MCF 10A (cell line): ENCODE measurements at regions not wholly inside any gene's neighbourhood (a gene's known extent, or its start where the extent isn't known, plus 50 kb on each side); places are given as distances from the start of the nearest gene placed in this dataset.
"Not testable (repeated sequence)": the region's sequence is repeated elsewhere in the genome, so short reads cannot be mapped to it uniquely, and the experiment has no call there.

ENCODE experiments used
- BruUV-seq: library from RNA; stranded (reverse); fragments of 400-500 nt; replicated peaks from 2 replicates; lab custom pipeline; 2021; lab: Mats Ljungman, UMichigan
- CTCF ChIA-PET: fragments of 300-600 bp; sonication (Branson Sonifier 250); formaldehyde crosslinking; extraction: SDS; loops from one replicate; lab custom pipeline; 2021; ENCODE audit warnings: antibody characterized with exemption, inconsistent platforms; lab: Yijun Ruan, JAX
- POLR2A ChIA-PET: fragments of 300-600, 350-650 bp; sonication (Branson Sonifier 250); formaldehyde crosslinking; extraction: SDS; loops from one replicate; lab custom pipeline; 2020; ENCODE audit warnings: antibody characterized with exemption, inconsistent platforms; lab: Yijun Ruan, JAX
- DNase-seq: peaks from one replicate; pipeline ENCODE4 v3.0.0-alpha.2; 2018; ENCODE audit not compliant: unreplicated experiment
- H3K27ac Mint-ChIP-seq: one replicate; pipeline ENCODE4 v1.8.0; 2022; ENCODE audit warnings: mild to moderate bottlenecking, low read depth, mixed read lengths; ENCODE audit not compliant: unreplicated experiment
- H3K27me3 Mint-ChIP-seq: one replicate; pipeline ENCODE4 v1.8.0; 2022; ENCODE audit warnings: mixed read lengths; ENCODE audit not compliant: insufficient read depth, unreplicated experiment
- H3K36me3 Mint-ChIP-seq: one replicate; pipeline ENCODE4 v1.8.0; 2022; ENCODE audit warnings: mild to moderate bottlenecking, moderate library complexity, mixed read lengths; ENCODE audit not compliant: insufficient read depth, unreplicated experiment
- H3K4me1 Mint-ChIP-seq: one replicate; pipeline ENCODE4 v1.8.0; 2022; ENCODE audit warnings: mixed read lengths; ENCODE audit not compliant: insufficient read depth, unreplicated experiment
- H3K4me3 Mint-ChIP-seq: one replicate; pipeline ENCODE4 v1.8.0; 2022; ENCODE audit warnings: mild to moderate bottlenecking, moderate library complexity, mixed read lengths; ENCODE audit not compliant: unreplicated experiment
- H3K9me3 Mint-ChIP-seq: one replicate; pipeline ENCODE4 v1.8.0; 2022; ENCODE audit warnings: mixed read lengths; ENCODE audit not compliant: unreplicated experiment
- intact Hi-C: fragments of 100-400 bp; cut with micrococcal nuclease; formaldehyde crosslinking; loops from 2 replicates; pipeline ENCODE4 v1.14.1; 2022
- TF ChIP-seq, protein P1 (sequence below): fragments of 200-600 bp; IDR thresholded peaks from one replicate; pipeline ENCODE4 v1.8.0; 2022; ENCODE audit warnings: antibody characterized with exemption, mild to moderate bottlenecking; ENCODE audit not compliant: unreplicated experiment

- H3K4me1 Mint-ChIP-seq, DNase-seq, intact Hi-C loops, H3K4me3 Mint-ChIP-seq, H3K27ac Mint-ChIP-seq, H3K36me3 Mint-ChIP-seq, H3K27me3 Mint-ChIP-seq, H3K9me3 Mint-ChIP-seq, BruUV-seq, CTCF ChIA-PET, POLR2A ChIA-PET: not testable (repeated sequence)
Observed at GRCh38 chr6:93833326-93833725, 414.0 kb upstream of the EPHA7 start.

DNA sequence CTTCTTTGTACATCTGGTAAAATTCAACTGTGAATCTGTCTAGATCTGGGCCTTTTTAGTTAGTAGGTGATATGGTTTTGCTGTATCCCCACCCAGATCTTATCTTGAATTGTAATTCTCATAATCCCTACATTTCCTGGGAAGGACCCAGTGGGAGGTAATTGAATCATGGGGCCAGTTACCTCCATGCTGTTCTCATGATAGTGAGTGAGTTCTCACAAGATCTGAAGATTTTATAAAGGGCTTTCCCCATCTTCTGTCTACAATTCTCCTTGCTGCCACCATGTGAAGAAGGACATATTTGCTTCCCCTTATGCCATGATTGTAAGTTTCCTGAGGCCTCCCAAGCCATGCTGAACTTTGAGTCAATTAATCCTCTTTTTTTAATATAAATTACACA is 410.4 kb upstream of the EPHA7 start:
- H3K4me3 Mint-ChIP-seq, DNase-seq, BruUV-seq, CTCF ChIA-PET, H3K27ac Mint-ChIP-seq, intact Hi-C loops, H3K9me3 Mint-ChIP-seq, POLR2A ChIA-PET, H3K36me3 Mint-ChIP-seq, H3K4me1 Mint-ChIP-seq: not testable (repeated sequence)
- H3K27me3 Mint-ChIP-seq: peaks cover 18% of the 10 kb centered on the region

- Mint-ChIP-seq H3K27ac (no peak overlapping the region), H3K4me1 (no peaks in the 10 kb centered on the region), H3K36me3 (no peaks in the 10 kb centered on the region), H3K4me3 (no peak overlapping the region), H3K9me3 (peaks cover 10% of the 10 kb centered on the region), H3K27me3 (peaks cover 18% of the 10 kb centered on the region)
- BruUV-seq: no TSS peak
- intact Hi-C loops: no loop called here
- DNase-seq: no peak
- TF ChIP-seq, protein P1, sequence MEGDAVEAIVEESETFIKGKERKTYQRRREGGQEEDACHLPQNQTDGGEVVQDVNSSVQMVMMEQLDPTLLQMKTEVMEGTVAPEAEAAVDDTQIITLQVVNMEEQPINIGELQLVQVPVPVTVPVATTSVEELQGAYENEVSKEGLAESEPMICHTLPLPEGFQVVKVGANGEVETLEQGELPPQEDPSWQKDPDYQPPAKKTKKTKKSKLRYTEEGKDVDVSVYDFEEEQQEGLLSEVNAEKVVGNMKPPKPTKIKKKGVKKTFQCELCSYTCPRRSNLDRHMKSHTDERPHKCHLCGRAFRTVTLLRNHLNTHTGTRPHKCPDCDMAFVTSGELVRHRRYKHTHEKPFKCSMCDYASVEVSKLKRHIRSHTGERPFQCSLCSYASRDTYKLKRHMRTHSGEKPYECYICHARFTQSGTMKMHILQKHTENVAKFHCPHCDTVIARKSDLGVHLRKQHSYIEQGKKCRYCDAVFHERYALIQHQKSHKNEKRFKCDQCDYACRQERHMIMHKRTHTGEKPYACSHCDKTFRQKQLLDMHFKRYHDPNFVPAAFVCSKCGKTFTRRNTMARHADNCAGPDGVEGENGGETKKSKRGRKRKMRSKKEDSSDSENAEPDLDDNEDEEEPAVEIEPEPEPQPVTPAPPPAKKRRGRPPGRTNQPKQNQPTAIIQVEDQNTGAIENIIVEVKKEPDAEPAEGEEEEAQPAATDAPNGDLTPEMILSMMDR: no peak
- CTCF ChIA-PET: interaction anchor here (1.3 kb wide), 1 partner anchor 1303 kb away, joined by 4 read pairs; no protein-coding TSS in a partner anchor
- POLR2A ChIA-PET: no interaction called here
Observed at GRCh38 chr6:93829009-93829408, 409.6 kb upstream of the EPHA7 start.

- ChIA-PET POLR2A (no interaction called here), CTCF (interaction anchor here (1.3 kb wide), 1 partner anchor 1304 kb away, joined by 4 read pairs; no protein-coding TSS in a partner anchor)
- intact Hi-C loops: no loop called here
- TF ChIP-seq, protein P1: no peak
- Mint-ChIP-seq H3K9me3 (peaks cover 10% of the 10 kb centered on the region), H3K4me3 (no peak overlapping the region), H3K4me1 (no peaks in the 10 kb centered on the region), H3K36me3 (no peaks in the 10 kb centered on the region), H3K27ac (no peak overlapping the region), H3K27me3 (peaks cover 18% of the 10 kb centered on the region)
- DNase-seq: no peak
- BruUV-seq: no TSS peak
Observed at GRCh38 chr6:93828553-93828952, 409.2 kb upstream of the EPHA7 start.

DNA sequence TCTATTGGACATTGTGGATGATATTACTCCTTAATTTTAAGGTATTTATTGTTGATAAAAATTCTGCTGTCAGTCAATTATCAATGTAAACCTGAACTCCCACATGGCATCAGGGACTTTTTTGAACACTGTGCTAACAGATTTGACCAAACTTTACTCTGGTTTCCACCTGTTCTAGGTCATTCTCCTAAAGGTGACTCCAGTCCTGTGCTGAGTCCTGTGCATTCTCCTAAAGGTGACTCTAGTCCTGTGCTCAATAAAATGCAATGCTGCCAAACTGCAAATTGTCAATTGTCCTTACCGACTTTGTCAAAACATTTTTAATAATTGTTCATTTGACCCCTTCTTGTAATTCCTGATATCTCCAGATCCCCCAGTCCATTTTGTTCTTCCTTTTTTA is 408.4 kb upstream of the EPHA7 start:
- H3K36me3 Mint-ChIP-seq: no peaks in the 10 kb centered on the region
- BruUV-seq: no TSS peak
- TF ChIP-seq, protein P1: no peak
- H3K27ac Mint-ChIP-seq: no peak overlapping the region
- peaks cover 10% of the 10 kb centered on the region for H3K9me3 Mint-ChIP-seq
- intact Hi-C loops: no loop called here
- H3K4me1 Mint-ChIP-seq: no peaks in the 10 kb centered on the region
- ChIA-PET CTCF (no interaction called here), POLR2A (no interaction called here)
- H3K27me3 Mint-ChIP-seq: peaks cover 18% of the 10 kb centered on the region
- H3K4me3 Mint-ChIP-seq: no peak overlapping the region
- DNase-seq: no peak
